Activated T-cell treated with anti-CD3 and anti-CD28 coated beads, Interleukin-2, amount 50 U/mL, for 4 hours (primary cell): ENCODE measurements at regions not wholly inside any gene's neighbourhood (a gene's known extent, or its start where the extent isn't known, plus 50 kb on each side); places are given as distances from the start of the nearest gene placed in this dataset.

ENCODE experiments used
- ATAC-seq, 2 donors: fragments of 200-7000 bp; cut with Tn5 transposase; one replicate each; pipeline ENCODE4 v1.10.0; 2021
- DNase-seq: peaks from one replicate; pipeline ENCODE4 v3.0.0-alpha.2; 2020
- H3K27me3 Mint-ChIP-seq: one replicate; pipeline ENCODE4 v1.8.0; 2021; ENCODE audit warnings: low read depth, mixed read lengths
- H3K36me3 Mint-ChIP-seq: one replicate; pipeline ENCODE4 v1.8.0; 2022; ENCODE audit warnings: mixed read lengths; ENCODE audit not compliant: insufficient read depth
- H3K4me1 Mint-ChIP-seq: one replicate; pipeline ENCODE4 v1.8.0; 2021; ENCODE audit warnings: low read depth, mixed read lengths
- H3K4me3 Mint-ChIP-seq: one replicate; pipeline ENCODE4 v1.8.0; 2021; ENCODE audit warnings: mild to moderate bottlenecking, moderate library complexity, mixed read lengths
- H3K9me3 Mint-ChIP-seq: one replicate; pipeline ENCODE4 v1.8.0; 2021; ENCODE audit warnings: mixed read lengths

- no peaks in the 10 kb centered on the region for H3K4me1 Mint-ChIP-seq
- H3K36me3 Mint-ChIP-seq, result no peaks in the 10 kb centered on the region
- no peaks in the 10 kb centered on the region for H3K9me3 Mint-ChIP-seq
- H3K27me3 Mint-ChIP-seq, result no peaks in the 10 kb centered on the region
- H3K4me3 Mint-ChIP-seq, result no peak overlapping the region
- DNase-seq, result no peak
- no peak for ATAC-seq
These were observed 1021.6 kb upstream of the MAP3K7 start for GRCh38 chr6:91608428-91608827.

GRCh38 chr6:91606148-91606901 lies 1019.5 kb upstream of the MAP3K7 start:
- Mint-ChIP-seq H3K27me3 (no peaks in the 10 kb centered on the region), H3K9me3 (no peaks in the 10 kb centered on the region), H3K4me1 (no peaks in the 10 kb centered on the region), H3K4me3 (no peak overlapping the region), H3K36me3 (no peaks in the 10 kb centered on the region)
- DNase-seq (no peak), ATAC-seq (no peak)

GRCh38 chr6:91600561-91600960 lies 1013.7 kb upstream of the MAP3K7 start:
- no peak for DNase-seq
- H3K36me3 Mint-ChIP-seq, result no peaks in the 10 kb centered on the region
- no peak overlapping the region for H3K4me3 Mint-ChIP-seq
- no peak for ATAC-seq
- H3K9me3 Mint-ChIP-seq, result no peaks in the 10 kb centered on the region
- no peaks in the 10 kb centered on the region for H3K4me1 Mint-ChIP-seq
- no peaks in the 10 kb centered on the region for H3K27me3 Mint-ChIP-seq

- H3K4me1 Mint-ChIP-seq, result no peaks in the 10 kb centered on the region
- H3K27me3 Mint-ChIP-seq, result no peaks in the 10 kb centered on the region
- H3K9me3 Mint-ChIP-seq, result peaks cover 5% of the 10 kb centered on the region
- DNase-seq (no peak), ATAC-seq (no peak)
- H3K36me3 Mint-ChIP-seq, result no peaks in the 10 kb centered on the region
- no peak overlapping the region for H3K4me3 Mint-ChIP-seq
These were observed 1003.3 kb upstream of the MAP3K7 start for GRCh38 chr6:91590191-91590590.

- no peaks in the 10 kb centered on the region for H3K27me3 Mint-ChIP-seq
- no peak for DNase-seq
- ATAC-seq, result no peak
- H3K9me3 Mint-ChIP-seq, result no peaks in the 10 kb centered on the region
- no peak overlapping the region for H3K4me3 Mint-ChIP-seq
- H3K4me1 Mint-ChIP-seq, result no peaks in the 10 kb centered on the region
- no peaks in the 10 kb centered on the region for H3K36me3 Mint-ChIP-seq
These were observed 993.8 kb upstream of the MAP3K7 start for GRCh38 chr6:91580635-91581034.

GRCh38 chr6:91575032-91575431 lies 988.2 kb upstream of the MAP3K7 start:
- Mint-ChIP-seq H3K4me3 (no peak overlapping the region), H3K27me3 (no peaks in the 10 kb centered on the region)

GRCh38 chr6:91573826-91574416 lies 987.0 kb upstream of the MAP3K7 start:
- no peak overlapping the region for H3K4me3 Mint-ChIP-seq
- peaks cover 4% of the 10 kb centered on the region for H3K9me3 Mint-ChIP-seq
- H3K36me3 Mint-ChIP-seq, result no peaks in the 10 kb centered on the region
- H3K27me3 Mint-ChIP-seq, result no peaks in the 10 kb centered on the region
- H3K4me1 Mint-ChIP-seq, result no peaks in the 10 kb centered on the region
- DNase-seq, result no peak
- ATAC-seq, result no peak

More at GRCh38 chr6:91575032-91575431, 988.2 kb upstream of the MAP3K7 start:
- H3K36me3 Mint-ChIP-seq, result no peaks in the 10 kb centered on the region
- no peak for DNase-seq
- H3K4me1 Mint-ChIP-seq, result no peaks in the 10 kb centered on the region
- H3K9me3 Mint-ChIP-seq, result peaks cover 4% of the 10 kb centered on the region
- ATAC-seq, result no peak

GRCh38 chr6:91572878-91573277 lies 986.0 kb upstream of the MAP3K7 start:
- H3K4me1 Mint-ChIP-seq, result no peaks in the 10 kb centered on the region
- no peaks in the 10 kb centered on the region for H3K27me3 Mint-ChIP-seq
- no peak for DNase-seq
- no peak for ATAC-seq
- no peak overlapping the region for H3K4me3 Mint-ChIP-seq
- peaks cover 4% of the 10 kb centered on the region for H3K9me3 Mint-ChIP-seq
- no peaks in the 10 kb centered on the region for H3K36me3 Mint-ChIP-seq

- H3K36me3 Mint-ChIP-seq, result no peaks in the 10 kb centered on the region
- H3K27me3 Mint-ChIP-seq, result no peaks in the 10 kb centered on the region
- no peak overlapping the region for H3K4me3 Mint-ChIP-seq
- H3K9me3 Mint-ChIP-seq, result peaks cover 4% of the 10 kb centered on the region
- DNase-seq (no peak), ATAC-seq (no peak)
- H3K4me1 Mint-ChIP-seq, result no peaks in the 10 kb centered on the region
These were observed 982.2 kb upstream of the MAP3K7 start for GRCh38 chr6:91569071-91569470.

- H3K36me3 Mint-ChIP-seq, result no peaks in the 10 kb centered on the region
- no peak overlapping the region for H3K4me3 Mint-ChIP-seq
- DNase-seq, result no peak
- ATAC-seq, result no peak
- no peaks in the 10 kb centered on the region for H3K4me1 Mint-ChIP-seq
- peaks cover 9% of the 10 kb centered on the region for H3K9me3 Mint-ChIP-seq
- no peaks in the 10 kb centered on the region for H3K27me3 Mint-ChIP-seq
These were observed 979.6 kb upstream of the MAP3K7 start for GRCh38 chr6:91566467-91566866.

- Mint-ChIP-seq H3K4me1 (no peaks in the 10 kb centered on the region), H3K4me3 (no peak overlapping the region), H3K27me3 (no peaks in the 10 kb centered on the region), H3K9me3 (peaks cover 14% of the 10 kb centered on the region), H3K36me3 (no peaks in the 10 kb centered on the region)
- no peak for ATAC-seq
- no peak for DNase-seq
These were observed 978.3 kb upstream of the MAP3K7 start for GRCh38 chr6:91565207-91565606.

GRCh38 chr6:91562955-91563354 lies 976.1 kb upstream of the MAP3K7 start:
- Mint-ChIP-seq H3K4me3 (no peak overlapping the region), H3K27me3 (no peaks in the 10 kb centered on the region), H3K36me3 (no peaks in the 10 kb centered on the region), H3K4me1 (no peaks in the 10 kb centered on the region), H3K9me3 (peaks cover 21% of the 10 kb centered on the region)
- DNase-seq (no peak), ATAC-seq (no peak)

GRCh38 chr6:91560409-91560808 lies 973.5 kb upstream of the MAP3K7 start:
- no peaks in the 10 kb centered on the region for H3K36me3 Mint-ChIP-seq
- H3K4me3 Mint-ChIP-seq, result no peak overlapping the region
- no peak for DNase-seq
- H3K4me1 Mint-ChIP-seq, result no peaks in the 10 kb centered on the region
- ATAC-seq, result no peak
- H3K27me3 Mint-ChIP-seq, result no peaks in the 10 kb centered on the region
- H3K9me3 Mint-ChIP-seq, result peaks cover 21% of the 10 kb centered on the region

GRCh38 chr6:91540902-91541301 lies 954.0 kb upstream of the MAP3K7 start:
- Mint-ChIP-seq H3K9me3 (no peaks in the 10 kb centered on the region), H3K36me3 (no peaks in the 10 kb centered on the region), H3K4me3 (no peak overlapping the region), H3K4me1 (no peaks in the 10 kb centered on the region), H3K27me3 (no peaks in the 10 kb centered on the region)
- no peak for ATAC-seq
- no peak for DNase-seq

GRCh38 chr6:91539456-91539855 lies 952.6 kb upstream of the MAP3K7 start:
- no peaks in the 10 kb centered on the region for H3K27me3 Mint-ChIP-seq
- no peaks in the 10 kb centered on the region for H3K36me3 Mint-ChIP-seq
- no peak for DNase-seq
- ATAC-seq, result no peak
- no peaks in the 10 kb centered on the region for H3K4me1 Mint-ChIP-seq
- no peak overlapping the region for H3K4me3 Mint-ChIP-seq
- no peaks in the 10 kb centered on the region for H3K9me3 Mint-ChIP-seq
